Esophagus squamous epithelium (tissue), 5 donors: ENCODE measurements at regions not wholly inside any gene's neighbourhood (a gene's known extent, or its start where the extent isn't known, plus 50 kb on each side); places are given as distances from the start of the nearest gene placed in this dataset.
"Not testable (repeated sequence)": the region's sequence is repeated elsewhere in the genome, so short reads cannot be mapped to it uniquely, and the experiment has no call there.

Experiments used
- DNase-seq: peaks from one replicate; lab custom pipeline; 2025; lab: John Stamatoyannopoulos, UW
- H3K27ac ChIP-seq, 4 donors: fragments of 200-600 bp; sonication (generic); one replicate each; pipeline ENCODE4 v1.5.1; 2016 to 2019; ENCODE audit warnings: mild to moderate bottlenecking in 1 of 4
- H3K27me3 ChIP-seq, 4 donors: fragments of 200-600 bp; sonication (generic); 1 replicate in 3 of 4; 2 replicates in 1 of 4; pipeline versions ENCODE4 v1.5.1 to v1.6.0; 2017 to 2021; ENCODE audit warnings: antibody characterized with exemption in 1 of 4
- H3K36me3 ChIP-seq, 3 donors: fragments of 200-600 bp; sonication (generic); one replicate each; pipeline ENCODE4 v1.5.1; 2016 to 2019
- H3K4me1 ChIP-seq, 3 donors: fragments of 200-600 bp; sonication (generic); one replicate each; pipeline ENCODE4 v1.5.1; 2017 to 2019
- H3K4me3 ChIP-seq, 4 donors: fragments of 200-600 bp; sonication (generic); 1 replicate in 3 of 4; 2 replicates in 1 of 4; pipeline ENCODE4 v1.5.1; 2016 to 2019; ENCODE audit warnings: mild to moderate bottlenecking in 2 of 4, moderate library complexity in 1 of 4
- H3K9me3 ChIP-seq, 3 donors: fragments of 200-600 bp; sonication (generic); one replicate each; pipeline ENCODE4 v1.5.1; 2016 to 2019
- POLR2A ChIP-seq, 4 donors: fragments of 450-650 bp; IDR thresholded peaks; one replicate each; pipeline ENCODE4 v1.6.1; 2017; ENCODE audit warnings: antibody characterized with exemption in 4 of 4, mild to moderate bottlenecking in 4 of 4, moderate library complexity in 3 of 4
- WGBS, 2 donors: methylation state at CpG; one replicate each; pipeline ENCODE4 v1.1.5; 2018; 5-methylcytosine and 5-hydroxymethylcytosine counted together
- intact Hi-C: fragments of 100-400 bp; cut with DNase I; formaldehyde crosslinking; loops from one replicate; pipeline ENCODE4 v1.15.0; 2022
- TF ChIP-seq, protein P1 (sequence below), 6 experiments: fragments of 450-650 bp in 4 of 6; fragments of 200-600 bp in 2 of 6; sonication (generic) in 2 of 6; IDR thresholded peaks; one replicate each; pipeline ENCODE4 v1.5.1; 2016 to 2019; ENCODE audit warnings: antibody characterized with exemption in 6 of 6, mild to moderate bottlenecking in 4 of 6, moderate library complexity in 4 of 6
- donor health status: DM: yes; HTN: yes; CAD: no.

DNA sequence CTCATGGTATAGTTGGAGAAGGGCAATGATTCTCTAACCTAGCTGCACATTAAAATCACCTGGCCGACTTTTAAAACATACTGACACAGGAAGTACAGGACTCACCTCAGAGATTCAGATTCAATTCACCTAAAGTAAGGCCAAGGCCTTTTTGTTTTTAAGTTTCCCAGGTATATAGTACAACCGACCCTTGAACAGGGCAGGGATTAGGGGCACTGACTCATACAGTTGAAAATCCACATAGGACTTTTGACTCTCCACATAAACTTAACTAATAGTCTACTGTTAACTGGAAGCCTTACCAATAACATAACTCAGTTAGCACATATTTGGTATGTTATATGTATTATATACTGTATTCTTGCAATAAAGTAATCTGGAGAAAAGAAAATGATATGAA, 129.5 kb upstream of the ABI3BP start:
- H3K4me3 ChIP-seq = no peak overlapping the region
- no peak overlapping the region for H3K27ac ChIP-seq
- no peaks in the 10 kb centered on the region for H3K4me1 ChIP-seq
- H3K9me3 ChIP-seq = no peaks in the 10 kb centered on the region
- intact Hi-C loops = no loop called here
- no peaks in the 10 kb centered on the region for H3K27me3 ChIP-seq
- TF ChIP-seq, protein P1, sequence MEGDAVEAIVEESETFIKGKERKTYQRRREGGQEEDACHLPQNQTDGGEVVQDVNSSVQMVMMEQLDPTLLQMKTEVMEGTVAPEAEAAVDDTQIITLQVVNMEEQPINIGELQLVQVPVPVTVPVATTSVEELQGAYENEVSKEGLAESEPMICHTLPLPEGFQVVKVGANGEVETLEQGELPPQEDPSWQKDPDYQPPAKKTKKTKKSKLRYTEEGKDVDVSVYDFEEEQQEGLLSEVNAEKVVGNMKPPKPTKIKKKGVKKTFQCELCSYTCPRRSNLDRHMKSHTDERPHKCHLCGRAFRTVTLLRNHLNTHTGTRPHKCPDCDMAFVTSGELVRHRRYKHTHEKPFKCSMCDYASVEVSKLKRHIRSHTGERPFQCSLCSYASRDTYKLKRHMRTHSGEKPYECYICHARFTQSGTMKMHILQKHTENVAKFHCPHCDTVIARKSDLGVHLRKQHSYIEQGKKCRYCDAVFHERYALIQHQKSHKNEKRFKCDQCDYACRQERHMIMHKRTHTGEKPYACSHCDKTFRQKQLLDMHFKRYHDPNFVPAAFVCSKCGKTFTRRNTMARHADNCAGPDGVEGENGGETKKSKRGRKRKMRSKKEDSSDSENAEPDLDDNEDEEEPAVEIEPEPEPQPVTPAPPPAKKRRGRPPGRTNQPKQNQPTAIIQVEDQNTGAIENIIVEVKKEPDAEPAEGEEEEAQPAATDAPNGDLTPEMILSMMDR (IDR thresholded peaks at IDR 0.05) = no peak
- no peak for TF ChIP-seq POLR2A (IDR thresholded peaks at IDR 0.05)
- 46 to 51% methylated on average over 2 of the region's 2 CpGs for WGBS, 2 donors
- DNase-seq = no peak
- no peaks in the 10 kb centered on the region for H3K36me3 ChIP-seq

DNA sequence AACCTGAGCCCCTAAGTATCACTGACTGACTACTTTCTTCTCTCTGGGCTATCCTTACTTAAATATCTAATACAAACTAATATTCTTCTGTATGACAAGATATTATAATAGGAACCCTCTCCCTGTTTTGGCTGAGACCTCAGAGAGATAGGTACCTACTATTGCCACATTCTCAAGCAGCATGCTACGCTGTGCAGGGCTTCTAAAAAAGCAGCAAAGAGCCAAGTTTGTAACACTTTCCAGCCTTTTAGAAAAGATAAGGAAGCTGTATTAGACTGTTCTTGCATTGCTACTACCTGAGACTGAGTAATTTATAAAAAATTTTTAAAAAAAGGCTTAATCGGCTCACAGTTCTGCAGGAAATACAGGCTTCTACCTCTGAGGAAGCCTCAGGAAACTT, 126.8 kb upstream of the ABI3BP start:
- no peaks in the 10 kb centered on the region for H3K9me3 ChIP-seq
- no peaks in the 10 kb centered on the region for H3K27me3 ChIP-seq
- no peak for TF ChIP-seq POLR2A (IDR thresholded peaks at IDR 0.05)
- TF ChIP-seq, protein P1 (IDR thresholded peaks at IDR 0.05) = no peak
- WGBS, 2 donors = 80 to 90% methylated on average over 2 of the region's 2 CpGs
- no peak overlapping the region for H3K4me3 ChIP-seq
- DNase-seq = no peak
- no peak overlapping the region for H3K27ac ChIP-seq
- H3K4me1 ChIP-seq = no peaks in the 10 kb centered on the region
- H3K36me3 ChIP-seq = no peaks in the 10 kb centered on the region
- intact Hi-C loops = no loop called here

DNA sequence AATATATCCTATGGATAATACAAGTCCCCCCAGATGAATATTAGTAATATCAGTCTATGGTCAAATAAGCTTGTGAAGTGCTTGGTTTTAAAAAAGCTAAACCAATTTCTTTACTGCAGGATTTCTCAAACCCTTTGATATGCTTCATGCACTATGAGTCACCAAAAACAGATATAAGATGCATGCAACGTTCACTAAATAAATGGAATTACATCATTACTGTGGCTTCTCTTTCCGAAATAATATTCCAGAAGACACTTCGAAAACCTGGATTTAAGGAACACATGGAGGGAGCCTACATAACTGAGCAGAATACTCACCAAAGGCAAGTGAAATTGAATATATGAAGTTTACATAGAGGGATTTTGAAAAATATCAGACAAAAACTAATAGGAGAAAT, 126.3 kb upstream of the ABI3BP start:
- Histone ChIP-seq H3K36me3 (no peaks in the 10 kb centered on the region), H3K27me3 (no peaks in the 10 kb centered on the region), H3K9me3 (no peaks in the 10 kb centered on the region), H3K4me3 (no peak overlapping the region), H3K27ac (no peak overlapping the region), H3K4me1 (no peaks in the 10 kb centered on the region)
- no peak for DNase-seq
- WGBS, 2 donors = 34 to 41% methylated on average over 3 of the region's 3 CpGs
- intact Hi-C loops = no loop called here
- TF ChIP-seq, protein P1 (IDR thresholded peaks at IDR 0.05) = no peak
- no peak for TF ChIP-seq POLR2A (IDR thresholded peaks at IDR 0.05)

GRCh38 chr3:101117980-101118379, 124.8 kb upstream of the ABI3BP start:
- no peak for TF ChIP-seq POLR2A (IDR thresholded peaks at IDR 0.05)
- TF ChIP-seq, protein P1 (IDR thresholded peaks at IDR 0.05) = no peak
- intact Hi-C loops = no loop called here
- H3K4me1 ChIP-seq = no peaks in the 10 kb centered on the region
- no peaks in the 10 kb centered on the region for H3K9me3 ChIP-seq
- no peaks in the 10 kb centered on the region for H3K36me3 ChIP-seq
- WGBS, 2 donors = 70 to 85% methylated on average over 2 of the region's 2 CpGs
- no peak overlapping the region for H3K4me3 ChIP-seq
- no peaks in the 10 kb centered on the region for H3K27me3 ChIP-seq
- no peak for DNase-seq
- no peak overlapping the region for H3K27ac ChIP-seq

GRCh38 chr3:101117465-101117864, 124.2 kb upstream of the ABI3BP start:
- Histone ChIP-seq H3K36me3 (no peaks in the 10 kb centered on the region), H3K9me3 (no peaks in the 10 kb centered on the region), H3K4me3 (no peak overlapping the region), H3K27me3 (no peaks in the 10 kb centered on the region), H3K4me1 (no peaks in the 10 kb centered on the region), H3K27ac (no peak overlapping the region)
- DNase-seq = no peak
- no peak for TF ChIP-seq POLR2A (IDR thresholded peaks at IDR 0.05)
- TF ChIP-seq, protein P1 (IDR thresholded peaks at IDR 0.05) = no peak
- intact Hi-C loops = no loop called here
- WGBS, 2 donors = 69% methylated on average over 3 of the region's 3 CpGs

DNA sequence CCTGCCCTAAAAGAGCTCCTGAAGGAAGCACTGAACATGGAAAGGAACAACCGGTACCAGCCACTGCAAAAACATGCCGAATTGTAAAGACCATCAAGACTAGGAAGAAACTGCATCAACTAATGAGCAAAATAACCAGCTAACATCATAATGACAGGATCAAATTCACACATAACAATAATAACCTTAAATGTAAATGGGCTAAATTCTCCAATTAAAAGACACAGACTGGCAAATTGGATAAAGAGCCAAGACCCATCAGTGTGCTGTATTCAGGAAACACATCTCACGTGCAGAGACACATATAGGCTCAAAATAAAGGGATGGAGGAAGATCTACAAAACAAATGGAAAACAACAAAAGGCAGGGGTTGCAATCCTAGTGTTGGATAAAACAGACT, 117.1 kb upstream of the ABI3BP start:
- H3K4me1 ChIP-seq, H3K4me3 ChIP-seq, H3K27ac ChIP-seq, H3K36me3 ChIP-seq, intact Hi-C loops, H3K27me3 ChIP-seq, DNase-seq: not testable (repeated sequence)
- 84 to 92% methylated on average over 3 of the region's 3 CpGs for WGBS, 2 donors
- H3K9me3 ChIP-seq = peaks cover 0 to 16% (median 0%) of the 10 kb centered on the region in 3 donors
